ENCODE measurements at regions not wholly inside any gene's neighbourhood (a gene's known extent, or its start where the extent isn't known, plus 50 kb on each side); places are given as distances from the start of the nearest gene placed in this dataset.

DNA sequence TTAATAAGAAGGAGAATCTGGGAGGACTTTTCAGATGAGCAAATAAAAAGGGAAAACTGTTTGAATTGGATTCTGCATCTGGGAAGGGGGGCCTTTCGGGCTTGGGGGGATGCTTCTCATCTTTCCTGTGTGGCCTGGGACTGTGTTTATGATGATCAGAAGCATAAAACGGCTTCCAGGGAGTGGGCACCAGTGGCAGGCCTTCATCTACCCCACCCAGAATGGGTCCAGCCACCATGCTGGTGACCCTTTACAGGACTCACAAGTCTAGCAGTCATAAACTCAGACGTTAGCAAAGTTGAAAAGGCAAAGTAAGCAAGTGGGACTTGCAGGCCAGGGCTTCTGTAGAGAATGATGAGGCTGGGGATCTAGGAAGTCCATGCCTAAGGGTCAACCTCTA is 198.3 kb upstream of the ZMIZ1 start:
- TF ChIP-seq CTCF (IDR thresholded peaks at IDR 0.05): no peak
- TF ChIP-seq POLR2A (IDR thresholded peaks at IDR 0.05): no peak
